NOMO-1 treated with dmso at 0.1 percent for 144 hours (cell line): ENCODE measurements at regions not wholly inside any gene's neighbourhood (a gene's known extent, or its start where the extent isn't known, plus 50 kb on each side); places are given as distances from the start of the nearest gene placed in this dataset.
"Not testable (repeated sequence)": the region's sequence is repeated elsewhere in the genome, so short reads cannot be mapped to it uniquely, and the experiment has no call there.

Source experiments
- DNase-seq: peaks from one replicate; lab custom pipeline; 2025; ENCODE audit not compliant: unreplicated experiment; lab: John Stamatoyannopoulos, UW

- no peak for DNase-seq
Measured at GRCh38 chr11:87660926-87661660, 514.1 kb downstream of the RAB38 start.

- no peak for DNase-seq
Measured at GRCh38 chr11:87659807-87660206, 515.4 kb downstream of the RAB38 start.

GRCh38 chr11:87645626-87646025 lies 529.6 kb downstream of the RAB38 start:
- DNase-seq, result no peak

- no peak for DNase-seq
Measured at GRCh38 chr11:87639753-87640364, 535.4 kb downstream of the RAB38 start.

GRCh38 chr11:87635001-87635400 lies 540.2 kb downstream of the RAB38 start:
- no peak for DNase-seq

GRCh38 chr11:87634331-87634730 lies 540.9 kb downstream of the RAB38 start:
- no peak for DNase-seq

GRCh38 chr11:87628957-87629356 lies 546.3 kb downstream of the RAB38 start:
- DNase-seq, result no peak

- no peak for DNase-seq
Measured at GRCh38 chr11:87628026-87628580, 547.1 kb downstream of the RAB38 start.

GRCh38 chr11:87623531-87624365 lies 551.5 kb downstream of the RAB38 start:
- not testable (repeated sequence) for DNase-seq

- DNase-seq, result no peak
Measured at GRCh38 chr11:87616511-87616910, 558.7 kb downstream of the RAB38 start.

GRCh38 chr11:87604350-87604749 lies 566.6 kb downstream of the TMEM135 start:
- no peak for DNase-seq

GRCh38 chr11:87603887-87604286 lies 566.2 kb downstream of the TMEM135 start:
- no peak for DNase-seq

- no peak for DNase-seq
Measured at GRCh38 chr11:87602776-87603175, 565.0 kb downstream of the TMEM135 start.

- DNase-seq, result no peak
Measured at GRCh38 chr11:87600938-87601337, 563.2 kb downstream of the TMEM135 start.

- no peak for DNase-seq
Measured at GRCh38 chr11:87597725-87598124, 560.0 kb downstream of the TMEM135 start.

- no peak for DNase-seq
Measured at GRCh38 chr11:87596176-87596575, 558.4 kb downstream of the TMEM135 start.

GRCh38 chr11:87589082-87589481 lies 551.3 kb downstream of the TMEM135 start:
- DNase-seq, result no peak

- DNase-seq, result not testable (repeated sequence)
Measured at GRCh38 chr11:87585613-87586012, 547.9 kb downstream of the TMEM135 start.

GRCh38 chr11:87583931-87584330 lies 546.2 kb downstream of the TMEM135 start:
- no peak for DNase-seq

GRCh38 chr11:87575088-87575487 lies 537.4 kb downstream of the TMEM135 start:
- DNase-seq, result no peak

GRCh38 chr11:87574193-87574592 lies 536.5 kb downstream of the TMEM135 start:
- DNase-seq, result no peak

- DNase-seq, result no peak
Measured at GRCh38 chr11:87573708-87574107, 536.0 kb downstream of the TMEM135 start.
